GM13977 (cell line): ENCODE measurements at regions not wholly inside any gene's neighbourhood (a gene's known extent, or its start where the extent isn't known, plus 50 kb on each side); places are given as distances from the start of the nearest gene placed in this dataset.

Experiments
- DNase-seq: peaks from one replicate; pipeline ENCODE4 v3.0.0; 2012; ENCODE audit warnings: low spot score
- CTCF ChIP-seq: IDR thresholded peaks from 2 replicates; pipeline ENCODE4 v1.5.1; 2012; ENCODE audit warnings: mild to moderate bottlenecking, control low read depth; ENCODE audit not compliant: insufficient read depth; ENCODE audit errors: extremely low read depth, missing control alignments
- in situ Hi-C: fragments of 300-500 bp; cut with MboI; formaldehyde crosslinking; loops from one replicate; pipeline ENCODE4 v1.12.0; 2022; ENCODE audit warnings: low sequenced_read_pairs, low pct_unique_long_range_greater_than_20kb, mixed read lengths, inconsistent platforms; ENCODE audit not compliant: unreplicated experiment

- in situ Hi-C loops: no loop called here
- no peak for DNase-seq
- no peak for TF ChIP-seq CTCF
Measured at GRCh38 chr4:23324021-23324690, 565.7 kb downstream of the PPARGC1A start.

- DNase-seq: no peak
- in situ Hi-C loops: no loop called here
- TF ChIP-seq CTCF: no peak
Measured at GRCh38 chr4:23323436-23323835, 566.4 kb downstream of the PPARGC1A start.

GRCh38 chr4:23322732-23323131 is 567.1 kb downstream of the PPARGC1A start:
- no peak for DNase-seq
- no peak for TF ChIP-seq CTCF
- in situ Hi-C loops: no loop called here

GRCh38 chr4:23320931-23321587 is 568.8 kb downstream of the PPARGC1A start:
- DNase-seq: no peak
- in situ Hi-C loops: no loop called here
- no peak for TF ChIP-seq CTCF

- in situ Hi-C loops: no loop called here
- DNase-seq: no peak
- no peak for TF ChIP-seq CTCF
Measured at GRCh38 chr4:23312686-23313085, 577.2 kb downstream of the PPARGC1A start.

GRCh38 chr4:23311983-23312382 is 577.9 kb downstream of the PPARGC1A start:
- DNase-seq: no peak
- TF ChIP-seq CTCF: no peak
- in situ Hi-C loops: no loop called here
